ENCODE measurements at regions not wholly inside any gene's neighbourhood (a gene's known extent, or its start where the extent isn't known, plus 50 kb on each side); places are given as distances from the start of the nearest gene placed in this dataset.

DNA sequence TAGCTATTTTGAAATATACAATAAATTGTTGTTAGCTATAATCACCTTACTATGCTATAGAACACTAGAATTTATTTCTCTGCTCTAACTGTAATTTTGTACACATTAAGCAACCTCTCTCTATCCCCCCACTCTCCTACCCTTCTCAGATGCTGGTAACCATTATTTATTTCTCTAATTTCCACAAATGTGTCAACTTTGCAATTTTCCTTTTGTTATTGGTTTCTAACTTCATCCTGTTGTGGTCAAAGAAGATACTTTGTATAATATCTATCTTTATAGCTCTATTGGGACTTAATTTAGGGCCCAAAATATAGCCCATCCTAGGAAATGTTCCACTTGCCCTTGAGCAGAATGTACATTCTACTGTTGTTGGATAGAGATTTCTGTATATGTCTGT, 229.3 kb downstream of the SATB1 start:
- H3K4me3 ChIP-seq (ENCODE audit: extremely low read depth in 1 of 4, insufficient read depth in 2 of 4, low read depth in 3 of 4, low read length in 4 of 4): no peak overlapping the region
- H4K20me1 ChIP-seq (replicated peaks in 1 of 2; ENCODE audit: control insufficient read depth in 1 of 2, insufficient read depth in 2 of 2, low read length in 2 of 2): no peaks in the 10 kb centered on the region
- H3K79me2 ChIP-seq (ENCODE audit: control insufficient read depth in 1 of 2, insufficient read depth in 2 of 2, low read length in 2 of 2): no peaks in the 10 kb centered on the region
- H4K5ac ChIP-seq (ENCODE audit: insufficient read length, low read depth, low read length): no peak overlapping the region
- no peak overlapping the region for H3K14ac ChIP-seq (ENCODE audit: insufficient read length)
- no peaks in the 10 kb centered on the region for H3K23me2 ChIP-seq (ENCODE audit: low read depth, low read length)
- TF ChIP-seq SAP30 (IDR thresholded peaks at IDR 0.05; ENCODE audit: insufficient read depth, insufficient replicate concordance, low read length): no peak
- TF ChIP-seq TEAD4 (IDR thresholded peaks at IDR 0.05; ENCODE audit: low read depth, low read length): no peak
- no peak for TF ChIP-seq POLR2AphosphoS5 (IDR thresholded peaks at IDR 0.05; ENCODE audit: low read depth, low read length)
- TF ChIP-seq EZH2 (IDR thresholded peaks at IDR 0.05; ENCODE audit: low read depth, low read length, severe bottlenecking): no peak
- no peak for TF ChIP-seq RFX5 (IDR thresholded peaks at IDR 0.05; ENCODE audit: borderline replicate concordance, low read depth, low read length)
- TF ChIP-seq KDM4A (IDR thresholded peaks at IDR 0.05; ENCODE audit: low read depth, low read length, severe bottlenecking): no peak
- TF ChIP-seq HDAC2 (IDR thresholded peaks at IDR 0.05; ENCODE audit: borderline replicate concordance in 1 of 2, low read depth in 2 of 2, low read length in 2 of 2): no peak
- H2BK5ac ChIP-seq (ENCODE audit: low read depth, low read length): no peak overlapping the region
- no peak overlapping the region for H3K9ac ChIP-seq (replicated peaks in 1 of 4; ENCODE audit: extremely low read depth in 1 of 4, low read depth in 3 of 4, low read length in 3 of 4)
- H3K79me1 ChIP-seq (ENCODE audit: low read depth, low read length): no peaks in the 10 kb centered on the region
- no peak overlapping the region for H2BK20ac ChIP-seq (ENCODE audit: low read length)
- H4K8ac ChIP-seq (ENCODE audit: extremely low read depth, insufficient read depth, low read length): no peak overlapping the region
- H4K91ac ChIP-seq (replicated peaks; ENCODE audit: insufficient read length, low read length): no peak overlapping the region
- H3K56ac ChIP-seq (replicated peaks; ENCODE audit: insufficient read length, low read depth, low read length): no peak overlapping the region
- no peak overlapping the region for H3K23ac ChIP-seq (ENCODE audit: insufficient read length)
- H2AFZ ChIP-seq (ENCODE audit: low read length): no peak overlapping the region
- H3K9me3 ChIP-seq (ENCODE audit: insufficient read depth in 2 of 2, low read depth in 1 of 2, low read length in 1 of 2): no peaks in the 10 kb centered on the region
- no peak overlapping the region for H3K27ac ChIP-seq (ENCODE audit: low read depth, low read length)
- H3K4me1 ChIP-seq (replicated peaks in 1 of 4; ENCODE audit: control insufficient read depth in 3 of 4, insufficient read depth in 4 of 4, low read length in 3 of 4): no peaks in the 10 kb centered on the region
- no peak for FAIRE-seq
- DNase-seq (ENCODE audit: low read depth in 1 of 2, low spot score in 2 of 2): no peak
- ChIA-PET POLR2A (ENCODE audit: partially characterized antibody) (no interaction called here), CTCF (ENCODE audit: partially characterized antibody) (no interaction called here)
- H2BK12ac ChIP-seq (ENCODE audit: low read depth, low read length): no peak overlapping the region
- no peak overlapping the region for H3K18ac ChIP-seq (ENCODE audit: extremely low read depth, low read length)
- H3K4ac ChIP-seq (replicated peaks; ENCODE audit: insufficient read length, low read depth, low read length): no peak overlapping the region
- no peak overlapping the region for H2AK5ac ChIP-seq (ENCODE audit: low read depth, low read length)
- no peak overlapping the region for H2BK15ac ChIP-seq (ENCODE audit: low read length)
- H3K36me3 ChIP-seq (ENCODE audit: control insufficient read depth in 2 of 4, insufficient read depth in 4 of 4, low read length in 3 of 4): no peaks in the 10 kb centered on the region
- H3K4me2 ChIP-seq (ENCODE audit: insufficient read depth in 1 of 2, low read depth in 2 of 2, low read length in 2 of 2): no peak overlapping the region
- H2BK120ac ChIP-seq (replicated peaks; ENCODE audit: low read depth, low read length): no peak overlapping the region
- no peaks in the 10 kb centered on the region for H3K27me3 ChIP-seq (replicated peaks in 1 of 4; ENCODE audit: control insufficient read depth in 3 of 4, extremely low read depth in 1 of 4, insufficient read depth in 3 of 4, low read length in 3 of 4)

All from H1 (cell line).